Neural cell (in vitro differentiated cells): ENCODE measurements at regions not wholly inside any gene's neighbourhood (a gene's known extent, or its start where the extent isn't known, plus 50 kb on each side); places are given as distances from the start of the nearest gene placed in this dataset.
"Not testable (repeated sequence)": the region's sequence is repeated elsewhere in the genome, so short reads cannot be mapped to it uniquely, and the experiment has no call there.

Source experiments
- EP300 ChIP-seq: fragments of 450-650 bp; conservative IDR thresholded peaks from 2 replicates; pipeline ENCODE4 v1.6.1; 2014; ENCODE audit warnings: antibody characterized with exemption, mild to moderate bottlenecking, moderate library complexity; ENCODE audit not compliant: poor library complexity, severe bottlenecking
- EZH2 ChIP-seq: fragments of 200-600, 300-800 bp; shearing (Covaris generic), sonication (generic); IDR thresholded peaks from 2 replicates; pipeline ENCODE4 v1.6.1; 2014; ENCODE audit warnings: antibody characterized with exemption, low read length, borderline replicate concordance, mild to moderate bottlenecking; ENCODE audit not compliant: insufficient read depth, poor library complexity, severe bottlenecking
- SMC3 ChIP-seq: fragments of 450-650 bp; conservative IDR thresholded peaks from 2 replicates; pipeline ENCODE4 v1.6.1; 2014; ENCODE audit warnings: antibody characterized with exemption, mild to moderate bottlenecking, moderate library complexity; ENCODE audit not compliant: poor library complexity
- TF ChIP-seq, protein P1 (sequence below): IDR thresholded peaks from 2 replicates; pipeline ENCODE4 v1.6.1; 2012; ENCODE audit warnings: borderline replicate concordance
- TF ChIP-seq, protein P2 (sequence below): fragments of 450-650 bp; IDR thresholded peaks from 2 replicates; pipeline ENCODE4 v1.5.1; 2014; ENCODE audit warnings: antibody characterized with exemption, mild to moderate bottlenecking, moderate library complexity; ENCODE audit not compliant: poor library complexity, severe bottlenecking

DNA sequence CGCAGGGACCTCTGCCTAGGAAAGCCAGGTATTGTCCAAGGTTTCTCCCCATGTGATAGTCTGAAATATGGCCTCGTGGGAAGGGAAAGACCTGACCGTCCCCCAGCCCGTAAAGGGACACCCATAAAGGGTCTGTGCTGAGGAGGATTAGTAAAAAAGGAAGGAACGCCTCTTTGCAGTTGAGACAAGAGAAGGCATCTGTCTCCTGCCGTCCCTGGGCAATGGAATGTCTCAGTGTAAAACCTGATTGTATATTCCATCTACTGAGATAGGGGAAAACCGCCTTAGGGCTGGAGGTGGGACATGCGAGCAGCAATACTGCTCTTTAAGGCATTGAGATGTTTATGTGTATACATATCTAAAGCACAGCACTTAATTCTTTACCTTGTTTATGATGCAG is 188.2 kb upstream of the LRIG3 start:
- not testable (repeated sequence) for TF ChIP-seq EZH2, EP300, SMC3
- TF ChIP-seq, protein P1, sequence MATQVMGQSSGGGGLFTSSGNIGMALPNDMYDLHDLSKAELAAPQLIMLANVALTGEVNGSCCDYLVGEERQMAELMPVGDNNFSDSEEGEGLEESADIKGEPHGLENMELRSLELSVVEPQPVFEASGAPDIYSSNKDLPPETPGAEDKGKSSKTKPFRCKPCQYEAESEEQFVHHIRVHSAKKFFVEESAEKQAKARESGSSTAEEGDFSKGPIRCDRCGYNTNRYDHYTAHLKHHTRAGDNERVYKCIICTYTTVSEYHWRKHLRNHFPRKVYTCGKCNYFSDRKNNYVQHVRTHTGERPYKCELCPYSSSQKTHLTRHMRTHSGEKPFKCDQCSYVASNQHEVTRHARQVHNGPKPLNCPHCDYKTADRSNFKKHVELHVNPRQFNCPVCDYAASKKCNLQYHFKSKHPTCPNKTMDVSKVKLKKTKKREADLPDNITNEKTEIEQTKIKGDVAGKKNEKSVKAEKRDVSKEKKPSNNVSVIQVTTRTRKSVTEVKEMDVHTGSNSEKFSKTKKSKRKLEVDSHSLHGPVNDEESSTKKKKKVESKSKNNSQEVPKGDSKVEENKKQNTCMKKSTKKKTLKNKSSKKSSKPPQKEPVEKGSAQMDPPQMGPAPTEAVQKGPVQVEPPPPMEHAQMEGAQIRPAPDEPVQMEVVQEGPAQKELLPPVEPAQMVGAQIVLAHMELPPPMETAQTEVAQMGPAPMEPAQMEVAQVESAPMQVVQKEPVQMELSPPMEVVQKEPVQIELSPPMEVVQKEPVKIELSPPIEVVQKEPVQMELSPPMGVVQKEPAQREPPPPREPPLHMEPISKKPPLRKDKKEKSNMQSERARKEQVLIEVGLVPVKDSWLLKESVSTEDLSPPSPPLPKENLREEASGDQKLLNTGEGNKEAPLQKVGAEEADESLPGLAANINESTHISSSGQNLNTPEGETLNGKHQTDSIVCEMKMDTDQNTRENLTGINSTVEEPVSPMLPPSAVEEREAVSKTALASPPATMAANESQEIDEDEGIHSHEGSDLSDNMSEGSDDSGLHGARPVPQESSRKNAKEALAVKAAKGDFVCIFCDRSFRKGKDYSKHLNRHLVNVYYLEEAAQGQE: not testable (repeated sequence)
- TF ChIP-seq, protein P2, sequence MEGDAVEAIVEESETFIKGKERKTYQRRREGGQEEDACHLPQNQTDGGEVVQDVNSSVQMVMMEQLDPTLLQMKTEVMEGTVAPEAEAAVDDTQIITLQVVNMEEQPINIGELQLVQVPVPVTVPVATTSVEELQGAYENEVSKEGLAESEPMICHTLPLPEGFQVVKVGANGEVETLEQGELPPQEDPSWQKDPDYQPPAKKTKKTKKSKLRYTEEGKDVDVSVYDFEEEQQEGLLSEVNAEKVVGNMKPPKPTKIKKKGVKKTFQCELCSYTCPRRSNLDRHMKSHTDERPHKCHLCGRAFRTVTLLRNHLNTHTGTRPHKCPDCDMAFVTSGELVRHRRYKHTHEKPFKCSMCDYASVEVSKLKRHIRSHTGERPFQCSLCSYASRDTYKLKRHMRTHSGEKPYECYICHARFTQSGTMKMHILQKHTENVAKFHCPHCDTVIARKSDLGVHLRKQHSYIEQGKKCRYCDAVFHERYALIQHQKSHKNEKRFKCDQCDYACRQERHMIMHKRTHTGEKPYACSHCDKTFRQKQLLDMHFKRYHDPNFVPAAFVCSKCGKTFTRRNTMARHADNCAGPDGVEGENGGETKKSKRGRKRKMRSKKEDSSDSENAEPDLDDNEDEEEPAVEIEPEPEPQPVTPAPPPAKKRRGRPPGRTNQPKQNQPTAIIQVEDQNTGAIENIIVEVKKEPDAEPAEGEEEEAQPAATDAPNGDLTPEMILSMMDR: not testable (repeated sequence)
